SK-N-MC (cell line): ENCODE measurements at regions not wholly inside any gene's neighbourhood (a gene's known extent, or its start where the extent isn't known, plus 50 kb on each side); places are given as distances from the start of the nearest gene placed in this dataset.
A peak's percentile ranks its signal among the peaks of the same experiment; 100 is the strongest.

Source experiments
- EZH2 ChIP-seq: fragments of 200-600 bp; sonication (generic); IDR thresholded peaks from one replicate; pipeline ENCODE4 v1.6.1; 2017; ENCODE audit warnings: antibody characterized with exemption
- FOXP2 ChIP-seq: optimal IDR thresholded peaks from 2 replicates; pipeline ENCODE3; 2011; ENCODE audit warnings: mild to moderate bottlenecking, moderate library complexity; ENCODE audit not compliant: insufficient read depth; ENCODE audit errors: extremely low read length, control extremely low read depth
- POLR2AphosphoS5 ChIP-seq: IDR thresholded peaks from 2 replicates; pipeline ENCODE4 v1.6.1; 2012; ENCODE audit warnings: mild to moderate bottlenecking, low read depth, low read length, borderline replicate concordance

GRCh38 chr14:76919431-76920330 lies 93.5 kb downstream of the LRRC74A start:
- TF ChIP-seq EZH2 = no peak
- no peak for TF ChIP-seq FOXP2
- peak; percentile 61 for TF ChIP-seq POLR2AphosphoS5
